AG09319 (cell line): ENCODE measurements at regions not wholly inside any gene's neighbourhood (a gene's known extent, or its start where the extent isn't known, plus 50 kb on each side); places are given as distances from the start of the nearest gene placed in this dataset.
"Not testable (repeated sequence)": the region's sequence is repeated elsewhere in the genome, so short reads cannot be mapped to it uniquely, and the experiment has no call there.

Experiments used
- DNase-seq: peaks from one replicate; pipeline ENCODE4 v3.0.0-alpha.2; 2010; ENCODE audit warnings: low read depth; ENCODE audit errors: extremely low read depth
- CTCF ChIP-seq: IDR thresholded peaks from 2 replicates; pipeline ENCODE4 v1.5.1; 2011; ENCODE audit warnings: low read depth, mild to moderate bottlenecking, inconsistent platforms, low read length, moderate library complexity

GRCh38 chr3:84292128-84292527 is 666.7 kb upstream of the CADM2 start:
- no peak for TF ChIP-seq CTCF
- DNase-seq = no peak

- no peak for TF ChIP-seq CTCF
- no peak for DNase-seq
Observed at GRCh38 chr3:84299329-84299728, 659.5 kb upstream of the CADM2 start.

GRCh38 chr3:84304214-84304613 is 654.6 kb upstream of the CADM2 start:
- no peak for DNase-seq
- no peak for TF ChIP-seq CTCF

GRCh38 chr3:84307339-84307738 is 651.5 kb upstream of the CADM2 start:
- no peak for TF ChIP-seq CTCF
- DNase-seq = no peak

GRCh38 chr3:84308379-84308778 is 650.4 kb upstream of the CADM2 start:
- TF ChIP-seq CTCF = no peak
- DNase-seq = no peak

GRCh38 chr3:84318273-84318809 is 640.4 kb upstream of the CADM2 start:
- no peak for TF ChIP-seq CTCF
- DNase-seq = no peak

- DNase-seq = not testable (repeated sequence)
Observed at GRCh38 chr3:84365563-84366278, 593.1 kb upstream of the CADM2 start.
